GM12891 (cell line): ENCODE measurements at regions not wholly inside any gene's neighbourhood (a gene's known extent, or its start where the extent isn't known, plus 50 kb on each side); places are given as distances from the start of the nearest gene placed in this dataset.

Source experiments
- DNase-seq: peaks from one replicate; pipeline ENCODE4 v3.0.0; 2011; ENCODE audit warnings: low spot score; ENCODE audit not compliant: insufficient read length
- FAIRE-seq: peaks from 2 replicates; lab custom pipeline; 2011; peaks lifted over from hg19 to GRCh38; lab: Jason Lieb, UNC
- PAX5 ChIP-seq: IDR thresholded peaks from 2 replicates; pipeline ENCODE4 v1.6.1; 2011; ENCODE audit warnings: low read length, moderate library complexity, mild to moderate bottlenecking; ENCODE audit not compliant: insufficient read depth, severe bottlenecking
- POLR2A ChIP-seq: IDR thresholded peaks from 2 replicates; pipeline ENCODE4 v1.6.1; 2011; ENCODE audit warnings: low read depth, low read length, control low read depth
- POLR2AphosphoS5 ChIP-seq: IDR thresholded peaks from 2 replicates; pipeline ENCODE4 v1.6.1; 2011; ENCODE audit warnings: low read depth, low read length, control low read depth
- POU2F2 ChIP-seq: IDR thresholded peaks from 2 replicates; pipeline ENCODE4 v1.6.1; 2011; ENCODE audit warnings: low read depth, mild to moderate bottlenecking, control low read depth, low read length, moderate library complexity
- SPI1 ChIP-seq: IDR thresholded peaks from 2 replicates; pipeline ENCODE4 v1.6.1; 2011; ENCODE audit warnings: low read depth, low read length, control low read depth
- TAF1 ChIP-seq: IDR thresholded peaks from 2 replicates; pipeline ENCODE4 v1.6.1; 2011; ENCODE audit warnings: low read depth, low read length, control low read depth

- no peak for FAIRE-seq
- TF ChIP-seq PAX5 (no peak), POU2F2 (no peak), POLR2AphosphoS5 (no peak), POLR2A (no peak), TAF1 (no peak), SPI1 (no peak)
Observed at GRCh38 chr13:40398065-40398464, 268.4 kb downstream of the FOXO1 start.

GRCh38 chr13:40399756-40400155, 266.7 kb downstream of the FOXO1 start:
- FAIRE-seq, result no peak
- TF ChIP-seq POU2F2, result no peak
- no peak for TF ChIP-seq PAX5
- TF ChIP-seq SPI1, result no peak
- TF ChIP-seq POLR2A, result no peak
- no peak for TF ChIP-seq POLR2AphosphoS5
- TF ChIP-seq TAF1, result no peak
- DNase-seq, result no peak

More at GRCh38 chr13:40398065-40398464, 268.4 kb downstream of the FOXO1 start:
- DNase-seq, result no peak

- FAIRE-seq (peak; percentile 20), DNase-seq (no peak)
- no peak for TF ChIP-seq POLR2A
- TF ChIP-seq PAX5, result no peak
- peak; percentile 71 for TF ChIP-seq SPI1
Observed at GRCh38 chr13:40401911-40402776, 264.3 kb downstream of the FOXO1 start.

GRCh38 chr13:40402931-40403431, 263.5 kb downstream of the FOXO1 start:
- DNase-seq (no peak), FAIRE-seq (no peak)
- TF ChIP-seq POLR2AphosphoS5 (no peak), TAF1 (no peak), PAX5 (no peak)

- DNase-seq, result no peak
- TF ChIP-seq POU2F2, result no peak
- no peak for TF ChIP-seq POLR2AphosphoS5
- no peak for TF ChIP-seq TAF1
- TF ChIP-seq PAX5, result no peak
- no peak for TF ChIP-seq SPI1
- TF ChIP-seq POLR2A, result no peak
- FAIRE-seq, result no peak
Observed at GRCh38 chr13:40403509-40404241, 262.8 kb downstream of the FOXO1 start.

GRCh38 chr13:40404407-40404806, 262.0 kb downstream of the FOXO1 start:
- TF ChIP-seq POLR2AphosphoS5 (no peak), SPI1 (no peak), TAF1 (no peak), POLR2A (no peak), POU2F2 (no peak), PAX5 (no peak)
- FAIRE-seq (no peak), DNase-seq (no peak)

- DNase-seq (no peak), FAIRE-seq (no peak)
- TF ChIP-seq POU2F2, result no peak
- TF ChIP-seq PAX5, result no peak
- no peak for TF ChIP-seq SPI1
- no peak for TF ChIP-seq TAF1
- TF ChIP-seq POLR2AphosphoS5, result no peak
- TF ChIP-seq POLR2A, result no peak
Observed at GRCh38 chr13:40404967-40405716, 261.3 kb downstream of the FOXO1 start.

GRCh38 chr13:40406405-40407120, 259.9 kb downstream of the FOXO1 start:
- no peak for FAIRE-seq

More at GRCh38 chr13:40406405-40407120, 259.9 kb downstream of the FOXO1 start:
- DNase-seq, result no peak
- TF ChIP-seq POLR2AphosphoS5 (no peak), SPI1 (no peak), PAX5 (no peak), POU2F2 (no peak), TAF1 (no peak), POLR2A (no peak)
